HepG2 (cell line): ENCODE measurements at regions not wholly inside any gene's neighbourhood (a gene's known extent, or its start where the extent isn't known, plus 50 kb on each side); places are given as distances from the start of the nearest gene placed in this dataset.

ENCODE experiments used
- KAT7 ChIP-seq: IDR thresholded peaks from 2 replicates; pipeline ENCODE4 v1.6.1; 2018; ENCODE audit warnings: borderline replicate concordance, missing compliant biosample characterization
- TF ChIP-seq, protein P1 (sequence below): sonication (generic); formaldehyde crosslinking; IDR thresholded peaks from 2 replicates; pipeline ENCODE4 v1.4.0; 2020; ENCODE audit warnings: missing genetic modification reagents, borderline replicate concordance

DNA sequence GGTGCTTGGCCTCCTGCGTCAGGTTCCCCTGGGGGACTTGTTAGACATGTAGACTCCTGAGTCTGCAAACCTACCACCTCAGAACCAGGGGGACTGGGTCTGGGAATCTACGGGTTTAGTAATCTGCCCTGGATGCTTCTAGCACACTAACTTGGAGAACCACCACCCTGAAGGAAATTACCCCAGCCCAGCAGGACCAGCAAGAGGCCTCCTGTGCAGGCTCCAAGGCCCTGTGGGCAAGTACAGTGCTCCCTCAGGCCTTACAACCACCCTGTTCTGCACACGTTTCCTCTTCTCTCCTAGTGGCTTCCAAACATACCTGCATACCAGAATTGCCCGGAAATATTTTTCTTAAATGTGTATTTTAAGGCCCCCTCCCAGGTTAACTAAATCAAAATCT is 423.0 kb downstream of the FUT8 start:
- TF ChIP-seq KAT7 (CRISPR knock-in tag) = no peak
- TF ChIP-seq, protein P1, sequence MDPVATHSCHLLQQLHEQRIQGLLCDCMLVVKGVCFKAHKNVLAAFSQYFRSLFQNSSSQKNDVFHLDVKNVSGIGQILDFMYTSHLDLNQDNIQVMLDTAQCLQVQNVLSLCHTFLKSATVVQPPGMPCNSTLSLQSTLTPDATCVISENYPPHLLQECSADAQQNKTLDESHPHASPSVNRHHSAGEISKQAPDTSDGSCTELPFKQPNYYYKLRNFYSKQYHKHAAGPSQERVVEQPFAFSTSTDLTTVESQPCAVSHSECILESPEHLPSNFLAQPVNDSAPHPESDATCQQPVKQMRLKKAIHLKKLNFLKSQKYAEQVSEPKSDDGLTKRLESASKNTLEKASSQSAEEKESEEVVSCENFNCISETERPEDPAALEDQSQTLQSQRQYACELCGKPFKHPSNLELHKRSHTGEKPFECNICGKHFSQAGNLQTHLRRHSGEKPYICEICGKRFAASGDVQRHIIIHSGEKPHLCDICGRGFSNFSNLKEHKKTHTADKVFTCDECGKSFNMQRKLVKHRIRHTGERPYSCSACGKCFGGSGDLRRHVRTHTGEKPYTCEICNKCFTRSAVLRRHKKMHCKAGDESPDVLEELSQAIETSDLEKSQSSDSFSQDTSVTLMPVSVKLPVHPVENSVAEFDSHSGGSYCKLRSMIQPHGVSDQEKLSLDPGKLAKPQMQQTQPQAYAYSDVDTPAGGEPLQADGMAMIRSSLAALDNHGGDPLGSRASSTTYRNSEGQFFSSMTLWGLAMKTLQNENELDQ (CRISPR knock-in tag) = no peak
